Peyer's patch (tissue), 4 donors: ENCODE measurements at regions not wholly inside any gene's neighbourhood (a gene's known extent, or its start where the extent isn't known, plus 50 kb on each side); places are given as distances from the start of the nearest gene placed in this dataset.

Source experiments
- DNase-seq, 3 donors: peaks; one replicate each; pipeline ENCODE4 v3.0.0-alpha.2; 2017 to 2019
- H3K27ac ChIP-seq, 4 donors: fragments of 200-600 bp; sonication (generic); one replicate each; pipeline ENCODE4 v1.5.1; 2016 to 2019
- H3K27me3 ChIP-seq, 2 donors: fragments of 200-600 bp; sonication (generic); one replicate each; pipeline ENCODE4 v1.5.1; 2019
- H3K36me3 ChIP-seq, 3 donors: fragments of 200-600 bp; sonication (generic); one replicate each; pipeline ENCODE4 v1.5.1; 2016 to 2019
- H3K4me1 ChIP-seq, 4 donors: fragments of 200-600 bp; sonication (generic); one replicate each; pipeline ENCODE4 v1.5.1; 2016 to 2019
- H3K4me3 ChIP-seq, 4 donors: fragments of 200-600 bp; sonication (generic); 1 replicate in 3 of 4; 2 replicates in 1 of 4; pipeline ENCODE4 v1.5.1; 2016 to 2019; ENCODE audit warnings: mild to moderate bottlenecking in 1 of 4
- H3K9me3 ChIP-seq, 4 donors: fragments of 200-600 bp; sonication (generic); one replicate each; pipeline ENCODE4 v1.5.1; 2016 to 2019; ENCODE audit warnings: mild to moderate bottlenecking in 1 of 4
- POLR2A ChIP-seq, 2 donors: fragments of 450-650 bp; IDR thresholded peaks; one replicate each; pipeline ENCODE4 v1.5.1; 2017; ENCODE audit warnings: antibody characterized with exemption in 2 of 2, mild to moderate bottlenecking in 2 of 2, moderate library complexity in 2 of 2
- TF ChIP-seq, protein P1 (sequence below), 6 experiments: fragments of 450-650 bp in 4 of 6; fragments of 200-600 bp in 2 of 6; sonication (generic) in 1 of 6; IDR thresholded peaks; one replicate each; pipeline ENCODE4 v1.5.1; 2017 to 2019; ENCODE audit warnings: antibody characterized with exemption in 6 of 6, mild to moderate bottlenecking in 3 of 6, moderate library complexity in 1 of 6

DNA sequence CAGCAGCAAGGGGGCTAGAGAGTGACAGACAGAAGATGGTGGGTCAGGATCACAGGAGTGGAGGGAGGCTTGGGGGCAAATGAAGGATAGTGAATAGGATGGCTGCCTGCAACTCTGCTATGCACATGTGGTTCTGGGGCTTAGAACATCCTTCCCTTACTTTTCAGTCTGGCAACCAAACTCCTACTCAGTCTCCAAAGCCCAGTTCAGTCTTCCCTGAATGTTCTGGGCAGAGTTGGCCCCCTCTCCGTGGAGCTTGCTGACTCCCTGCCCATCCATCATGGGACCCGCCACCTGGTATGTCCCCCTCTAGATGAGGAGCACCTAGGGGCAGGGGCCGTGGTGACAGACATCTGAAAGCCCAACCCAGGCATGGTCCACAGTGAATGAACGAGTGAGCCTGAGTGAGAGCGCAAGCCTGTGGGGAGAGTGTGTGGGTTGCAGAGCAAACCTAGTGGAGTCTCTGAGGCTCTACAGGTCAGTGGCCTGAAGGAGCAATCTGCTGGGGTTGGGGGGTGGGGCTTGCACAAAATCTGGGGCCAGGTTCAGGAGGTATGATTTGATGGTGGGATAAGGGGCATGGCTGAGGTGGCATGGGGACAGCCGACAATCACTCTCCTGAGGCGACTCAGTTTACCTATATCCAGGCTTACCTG is 180.6 kb downstream of the FGF18 start:
- no peaks in the 10 kb centered on the region for H3K27me3 ChIP-seq
- no peaks in the 10 kb centered on the region for H3K4me1 ChIP-seq
- no peak overlapping the region for H3K27ac ChIP-seq
- no peak for TF ChIP-seq POLR2A (IDR thresholded peaks at IDR 0.05)
- TF ChIP-seq, protein P1, sequence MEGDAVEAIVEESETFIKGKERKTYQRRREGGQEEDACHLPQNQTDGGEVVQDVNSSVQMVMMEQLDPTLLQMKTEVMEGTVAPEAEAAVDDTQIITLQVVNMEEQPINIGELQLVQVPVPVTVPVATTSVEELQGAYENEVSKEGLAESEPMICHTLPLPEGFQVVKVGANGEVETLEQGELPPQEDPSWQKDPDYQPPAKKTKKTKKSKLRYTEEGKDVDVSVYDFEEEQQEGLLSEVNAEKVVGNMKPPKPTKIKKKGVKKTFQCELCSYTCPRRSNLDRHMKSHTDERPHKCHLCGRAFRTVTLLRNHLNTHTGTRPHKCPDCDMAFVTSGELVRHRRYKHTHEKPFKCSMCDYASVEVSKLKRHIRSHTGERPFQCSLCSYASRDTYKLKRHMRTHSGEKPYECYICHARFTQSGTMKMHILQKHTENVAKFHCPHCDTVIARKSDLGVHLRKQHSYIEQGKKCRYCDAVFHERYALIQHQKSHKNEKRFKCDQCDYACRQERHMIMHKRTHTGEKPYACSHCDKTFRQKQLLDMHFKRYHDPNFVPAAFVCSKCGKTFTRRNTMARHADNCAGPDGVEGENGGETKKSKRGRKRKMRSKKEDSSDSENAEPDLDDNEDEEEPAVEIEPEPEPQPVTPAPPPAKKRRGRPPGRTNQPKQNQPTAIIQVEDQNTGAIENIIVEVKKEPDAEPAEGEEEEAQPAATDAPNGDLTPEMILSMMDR (IDR thresholded peaks at IDR 0.05) = no peak
- H3K4me3 ChIP-seq = no peak overlapping the region
- H3K36me3 ChIP-seq = no peaks in the 10 kb centered on the region
- DNase-seq = no peak
- no peaks in the 10 kb centered on the region for H3K9me3 ChIP-seq

DNA sequence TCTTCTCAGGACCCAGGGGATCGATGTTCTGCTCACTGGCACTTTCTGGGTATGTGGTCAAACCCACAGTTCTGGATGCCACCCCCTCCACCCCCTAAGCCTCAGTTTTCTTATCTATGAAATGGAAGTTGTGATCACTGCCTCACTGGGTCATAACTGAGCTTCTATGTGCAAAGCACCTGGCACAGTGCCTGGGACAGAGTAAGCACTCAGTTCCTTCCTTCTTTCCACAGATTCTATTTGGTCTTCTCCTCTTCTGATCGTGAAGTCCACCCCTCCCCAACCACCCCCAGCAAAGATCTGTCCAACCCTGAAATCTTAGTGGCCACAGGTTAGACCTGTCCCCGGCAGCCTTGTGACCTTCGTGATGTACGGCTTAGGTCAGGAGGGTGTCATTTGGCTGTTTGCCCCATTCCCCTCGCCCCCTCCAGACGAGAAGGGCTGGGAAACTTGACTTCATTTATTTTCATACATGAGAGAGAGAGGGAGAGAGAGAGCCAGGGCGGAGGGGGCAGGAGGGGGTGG is 181.4 kb downstream of the FGF18 start:
- no peak overlapping the region for H3K4me3 ChIP-seq
- DNase-seq = no peak
- TF ChIP-seq POLR2A (IDR thresholded peaks at IDR 0.05) = no peak

DNA sequence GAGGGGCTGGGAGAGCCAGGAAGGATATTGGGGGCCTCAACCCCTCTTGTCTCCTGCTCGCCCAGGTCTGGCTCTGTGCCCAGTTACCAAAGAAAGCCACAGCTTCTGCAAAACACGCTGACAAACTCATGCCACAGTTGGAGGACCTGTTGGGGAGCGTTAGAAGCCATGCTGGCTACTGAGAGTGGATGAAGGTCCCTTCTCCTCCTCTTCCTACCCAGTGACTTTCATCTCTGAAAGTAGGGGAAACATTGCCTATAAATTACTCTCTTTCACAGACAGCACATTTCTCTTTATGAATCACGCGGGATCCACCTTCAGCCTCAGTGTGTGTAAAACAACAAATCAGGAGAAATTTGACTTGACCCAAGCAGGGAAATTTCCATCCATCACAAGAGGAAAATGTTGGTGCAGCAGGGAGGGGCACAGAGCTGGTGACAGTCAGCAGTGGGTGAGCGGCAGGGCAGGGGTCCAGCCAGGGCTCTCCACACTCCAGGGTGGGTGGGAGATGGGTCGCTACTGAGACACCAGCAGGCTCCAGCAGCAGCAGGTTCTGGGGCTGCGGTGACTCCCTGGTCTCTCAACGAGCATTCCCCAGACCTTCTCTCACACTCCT is 181.9 kb downstream of the FGF18 start:
- no peaks in the 10 kb centered on the region for H3K9me3 ChIP-seq
- no peaks in the 10 kb centered on the region for H3K4me1 ChIP-seq
- H3K27ac ChIP-seq = no peak overlapping the region
- H3K4me3 ChIP-seq = no peak overlapping the region
- no peaks in the 10 kb centered on the region for H3K27me3 ChIP-seq
- TF ChIP-seq POLR2A (IDR thresholded peaks at IDR 0.05) = no peak
- TF ChIP-seq, protein P1 (IDR thresholded peaks at IDR 0.05) = no peak
- H3K36me3 ChIP-seq = no peaks in the 10 kb centered on the region
- no peak for DNase-seq

More for the DNA sequence above, 181.4 kb downstream of the FGF18 start:
- H3K36me3 ChIP-seq = no peaks in the 10 kb centered on the region
- H3K4me1 ChIP-seq = no peaks in the 10 kb centered on the region
- H3K27ac ChIP-seq = no peak overlapping the region
- no peaks in the 10 kb centered on the region for H3K27me3 ChIP-seq
- no peaks in the 10 kb centered on the region for H3K9me3 ChIP-seq

DNA sequence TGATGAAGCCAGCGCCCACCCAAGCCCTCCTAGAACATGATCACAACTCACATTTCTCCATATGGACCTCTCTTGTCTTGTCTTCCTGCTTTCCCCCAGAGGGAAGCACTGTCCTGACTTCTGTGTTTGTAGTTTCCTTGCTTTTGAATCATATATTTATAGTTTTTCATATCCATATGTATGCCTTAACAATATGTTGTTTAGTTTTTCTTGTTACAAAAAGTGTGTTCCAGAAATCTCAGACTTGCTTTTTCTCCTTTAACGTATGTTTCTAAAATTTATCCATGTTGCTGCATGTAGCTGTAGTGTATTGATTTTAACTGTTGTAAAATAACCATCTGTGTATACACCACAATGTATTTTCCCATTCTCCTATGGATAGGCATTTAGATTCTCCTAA is 182.0 kb upstream of the SMIM23 start:
- no peaks in the 10 kb centered on the region for H3K9me3 ChIP-seq
- no peaks in the 10 kb centered on the region for H3K36me3 ChIP-seq
- no peaks in the 10 kb centered on the region for H3K4me1 ChIP-seq
- DNase-seq = no peak
- H3K27me3 ChIP-seq = no peaks in the 10 kb centered on the region
- no peak overlapping the region for H3K4me3 ChIP-seq
- H3K27ac ChIP-seq = no peak overlapping the region
- no peak for TF ChIP-seq POLR2A (IDR thresholded peaks at IDR 0.05)
- TF ChIP-seq, protein P1 (IDR thresholded peaks at IDR 0.05) = no peak

DNA sequence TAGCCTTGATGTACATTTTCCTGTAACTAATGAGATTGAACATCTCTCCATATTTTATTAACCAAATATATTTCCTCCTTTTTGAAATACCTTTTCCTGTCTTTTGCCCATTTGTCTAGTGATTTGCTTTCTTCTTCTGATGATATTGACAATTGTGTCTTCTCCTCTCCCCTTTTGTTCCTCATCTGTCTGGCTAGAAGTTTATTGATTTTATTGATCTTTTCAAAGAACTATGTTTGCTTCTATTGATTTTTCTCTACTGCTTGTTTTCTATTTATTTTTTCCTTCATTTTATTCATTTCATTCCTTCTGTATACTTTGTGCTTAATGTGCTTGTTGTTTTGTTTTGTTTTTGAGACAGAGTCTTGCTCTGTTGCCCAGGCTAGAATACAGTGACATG is 181.4 kb upstream of the SMIM23 start:
- Histone ChIP-seq H3K27me3 (no peaks in the 10 kb centered on the region), H3K9me3 (no peaks in the 10 kb centered on the region), H3K4me3 (no peak overlapping the region), H3K36me3 (no peaks in the 10 kb centered on the region), H3K27ac (no peak overlapping the region), H3K4me1 (no peaks in the 10 kb centered on the region)
- DNase-seq = no peak
- TF ChIP-seq, protein P1 (IDR thresholded peaks at IDR 0.05) = no peak
- no peak for TF ChIP-seq POLR2A (IDR thresholded peaks at IDR 0.05)

DNA sequence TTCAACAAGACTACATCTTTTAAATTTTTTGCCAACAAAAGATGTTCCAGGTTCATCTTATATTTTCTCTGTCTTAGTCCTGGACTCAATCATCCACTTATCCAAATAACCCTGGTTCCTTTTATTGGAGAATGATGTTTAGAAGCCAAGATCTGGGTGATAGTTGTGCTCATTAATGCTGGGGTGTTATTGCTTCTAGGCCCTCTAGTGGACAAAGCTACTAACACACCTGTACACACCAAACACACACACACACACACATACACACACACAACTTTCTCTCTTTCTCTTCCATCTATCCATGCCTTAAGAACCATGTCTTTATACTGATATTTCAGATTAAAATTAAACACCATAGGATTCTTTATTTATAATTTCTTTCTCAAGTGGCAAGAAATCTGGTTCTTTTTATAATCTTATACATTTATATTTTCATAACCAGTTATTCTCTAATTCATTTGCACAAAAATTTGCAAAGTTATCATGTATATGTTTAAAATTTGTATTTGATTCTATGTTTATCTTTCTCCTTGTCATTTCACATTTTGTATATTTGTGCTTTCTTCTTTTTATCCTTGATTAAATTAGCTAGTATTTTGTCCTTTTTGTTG is 179.1 kb upstream of the SMIM23 start:
- Histone ChIP-seq H3K9me3 (no peaks in the 10 kb centered on the region), H3K4me1 (no peaks in the 10 kb centered on the region), H3K36me3 (no peaks in the 10 kb centered on the region), H3K4me3 (no peak overlapping the region), H3K27ac (no peak overlapping the region), H3K27me3 (no peaks in the 10 kb centered on the region)
- no peak for DNase-seq
- TF ChIP-seq, protein P1 (IDR thresholded peaks at IDR 0.05) = peak in 3 of 6 experiments; percentile 21 to 32 (median 28)
- no peak for TF ChIP-seq POLR2A (IDR thresholded peaks at IDR 0.05)
